ENCODE measurements at regions not wholly inside any gene's neighbourhood (a gene's known extent, or its start where the extent isn't known, plus 50 kb on each side); places are given as distances from the start of the nearest gene placed in this dataset.

- DNase-seq (ENCODE audit: low read depth in 4 of 4, low spot score in 2 of 4): no peak
Observed at GRCh38 chr1:193580419-193580818, 394.0 kb upstream of the B3GALT2 start.

GRCh38 chr1:193579323-193579722 is 392.9 kb upstream of the B3GALT2 start:
- DNase-seq (ENCODE audit: low read depth in 4 of 4, low spot score in 2 of 4): no peak

GRCh38 chr1:193574913-193575312 is 388.5 kb upstream of the B3GALT2 start:
- DNase-seq (ENCODE audit: low read depth in 4 of 4, low spot score in 2 of 4): no peak

- DNase-seq (ENCODE audit: low read depth in 4 of 4, low spot score in 2 of 4): no peak
Observed at GRCh38 chr1:193569983-193570269, 383.5 kb upstream of the B3GALT2 start.

- DNase-seq (ENCODE audit: low read depth in 4 of 4, low spot score in 2 of 4): no peak
Observed at GRCh38 chr1:193569096-193569982, 382.9 kb upstream of the B3GALT2 start.

- no peak for DNase-seq (ENCODE audit: low read depth in 4 of 4, low spot score in 2 of 4)
Observed at GRCh38 chr1:193568512-193568911, 382.1 kb upstream of the B3GALT2 start.

GRCh38 chr1:193567937-193568336 is 381.5 kb upstream of the B3GALT2 start:
- DNase-seq (ENCODE audit: low read depth in 4 of 4, low spot score in 2 of 4): no peak

- DNase-seq (ENCODE audit: low read depth in 4 of 4, low spot score in 2 of 4): no peak
Observed at GRCh38 chr1:193566735-193567134, 380.3 kb upstream of the B3GALT2 start.

- no peak for DNase-seq (ENCODE audit: low read depth in 4 of 4, low spot score in 2 of 4)
Observed at GRCh38 chr1:193565971-193566577, 379.7 kb upstream of the B3GALT2 start.

GRCh38 chr1:193562121-193562520 is 375.7 kb upstream of the B3GALT2 start:
- no peak for DNase-seq (ENCODE audit: low read depth in 4 of 4, low spot score in 2 of 4)

GRCh38 chr1:193558491-193559028 is 372.1 kb upstream of the B3GALT2 start:
- no peak for DNase-seq (ENCODE audit: low read depth in 4 of 4, low spot score in 2 of 4)

- no peak for DNase-seq (ENCODE audit: low read depth in 4 of 4, low spot score in 2 of 4)
Observed at GRCh38 chr1:193555662-193556441, 369.4 kb upstream of the B3GALT2 start.

GRCh38 chr1:193553564-193553963 is 367.2 kb upstream of the B3GALT2 start:
- DNase-seq (ENCODE audit: low read depth in 4 of 4, low spot score in 2 of 4): no peak

- no peak for DNase-seq (ENCODE audit: low read depth in 4 of 4, low spot score in 2 of 4)
Observed at GRCh38 chr1:193552274-193552673, 365.9 kb upstream of the B3GALT2 start.

- no peak for DNase-seq (ENCODE audit: low read depth in 4 of 4, low spot score in 2 of 4)
Observed at GRCh38 chr1:193549081-193549480, 362.7 kb upstream of the B3GALT2 start.

GRCh38 chr1:193545171-193545570 is 358.8 kb upstream of the B3GALT2 start:
- DNase-seq (ENCODE audit: low read depth in 4 of 4, low spot score in 2 of 4): no peak

GRCh38 chr1:193543259-193543658 is 356.8 kb upstream of the B3GALT2 start:
- DNase-seq (ENCODE audit: low read depth in 4 of 4, low spot score in 2 of 4): no peak

- no peak for DNase-seq (ENCODE audit: low read depth in 4 of 4, low spot score in 2 of 4)
Observed at GRCh38 chr1:193542690-193543089, 356.3 kb upstream of the B3GALT2 start.

- DNase-seq (ENCODE audit: low read depth in 4 of 4, low spot score in 2 of 4): no peak
Observed at GRCh38 chr1:193540511-193540910, 354.1 kb upstream of the B3GALT2 start.

GRCh38 chr1:193539731-193540459 is 353.5 kb upstream of the B3GALT2 start:
- no peak for DNase-seq (ENCODE audit: low read depth in 4 of 4, low spot score in 2 of 4)

- DNase-seq (ENCODE audit: low read depth in 4 of 4, low spot score in 2 of 4): no peak
Observed at GRCh38 chr1:193538680-193539079, 352.3 kb upstream of the B3GALT2 start.

All from left renal cortex interstitium (tissue), 4 donors.